OCI-M2 (cell line): ENCODE measurements at regions not wholly inside any gene's neighbourhood (a gene's known extent, or its start where the extent isn't known, plus 50 kb on each side); places are given as distances from the start of the nearest gene placed in this dataset.

Experiments
- DNase-seq: peaks from one replicate; lab custom pipeline; 2025; ENCODE audit not compliant: unreplicated experiment; lab: John Stamatoyannopoulos, UW

DNA sequence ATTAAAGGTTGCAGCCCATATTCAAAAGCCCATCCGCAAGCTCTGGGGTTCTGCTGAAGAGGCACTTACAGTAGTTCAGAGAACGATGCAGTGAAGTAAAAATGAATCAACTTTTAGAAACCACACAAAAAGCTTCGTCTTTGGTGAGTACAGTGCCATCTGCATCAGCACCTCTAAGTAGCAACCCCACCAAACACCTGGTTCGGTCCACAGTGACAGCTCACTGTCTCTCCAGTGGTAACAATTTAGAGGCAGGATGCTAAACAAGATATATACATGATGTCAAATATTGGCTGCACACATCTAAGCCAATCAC lies 275.4 kb upstream of the TCF4 start:
- DNase-seq: no peak

DNA sequence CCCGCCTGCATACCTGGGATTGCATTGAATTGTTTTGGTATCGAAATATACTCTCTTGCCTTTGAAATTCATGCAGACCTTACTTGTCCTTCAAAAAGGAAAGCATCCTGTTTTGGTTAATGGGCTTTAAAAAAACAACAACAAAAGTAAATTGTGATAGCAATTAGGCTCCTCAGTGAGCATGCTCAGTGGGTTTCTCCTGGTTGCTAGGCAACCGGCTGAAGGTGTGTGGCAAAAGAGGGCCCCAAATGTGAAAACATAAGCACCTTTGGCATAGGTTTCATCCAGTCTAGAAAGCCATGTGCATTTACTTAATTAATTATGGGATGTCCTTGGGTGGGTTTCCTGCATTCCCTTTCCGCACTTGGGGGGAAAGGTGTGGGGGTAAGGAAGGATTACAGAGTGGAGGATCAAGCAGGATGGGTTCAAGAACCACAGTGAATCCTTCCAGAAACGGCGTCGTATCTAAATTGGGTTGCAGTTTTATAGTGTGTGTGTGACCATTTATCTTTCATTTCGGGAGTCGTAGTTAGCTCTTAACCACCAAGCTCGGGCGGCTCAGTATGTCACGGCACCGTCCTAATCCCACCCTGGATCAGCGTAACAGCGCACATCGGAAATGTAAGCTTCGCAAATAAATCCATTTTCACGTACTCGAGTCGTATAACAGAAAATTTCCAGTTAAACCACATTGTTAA lies 274.9 kb upstream of the TCF4 start:
- no peak for DNase-seq

DNA sequence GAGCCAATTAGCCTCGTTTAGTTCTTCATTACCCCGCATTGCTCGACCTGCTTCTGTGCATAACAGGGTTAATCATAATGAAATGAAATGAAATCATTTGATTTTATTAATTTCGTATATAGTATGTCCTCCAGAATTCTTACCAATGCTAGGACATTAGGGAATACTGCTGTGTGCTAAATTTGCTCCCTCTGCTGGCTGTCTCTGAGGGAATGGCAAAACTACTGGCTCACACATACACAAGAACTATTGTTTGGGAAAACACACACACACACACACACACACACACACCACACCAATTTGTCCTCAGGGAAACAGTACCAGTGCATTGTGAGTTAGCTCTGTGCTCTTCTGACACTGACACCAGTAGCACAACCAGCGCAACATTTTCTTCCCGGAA lies 273.3 kb upstream of the TCF4 start:
- no peak for DNase-seq

DNA sequence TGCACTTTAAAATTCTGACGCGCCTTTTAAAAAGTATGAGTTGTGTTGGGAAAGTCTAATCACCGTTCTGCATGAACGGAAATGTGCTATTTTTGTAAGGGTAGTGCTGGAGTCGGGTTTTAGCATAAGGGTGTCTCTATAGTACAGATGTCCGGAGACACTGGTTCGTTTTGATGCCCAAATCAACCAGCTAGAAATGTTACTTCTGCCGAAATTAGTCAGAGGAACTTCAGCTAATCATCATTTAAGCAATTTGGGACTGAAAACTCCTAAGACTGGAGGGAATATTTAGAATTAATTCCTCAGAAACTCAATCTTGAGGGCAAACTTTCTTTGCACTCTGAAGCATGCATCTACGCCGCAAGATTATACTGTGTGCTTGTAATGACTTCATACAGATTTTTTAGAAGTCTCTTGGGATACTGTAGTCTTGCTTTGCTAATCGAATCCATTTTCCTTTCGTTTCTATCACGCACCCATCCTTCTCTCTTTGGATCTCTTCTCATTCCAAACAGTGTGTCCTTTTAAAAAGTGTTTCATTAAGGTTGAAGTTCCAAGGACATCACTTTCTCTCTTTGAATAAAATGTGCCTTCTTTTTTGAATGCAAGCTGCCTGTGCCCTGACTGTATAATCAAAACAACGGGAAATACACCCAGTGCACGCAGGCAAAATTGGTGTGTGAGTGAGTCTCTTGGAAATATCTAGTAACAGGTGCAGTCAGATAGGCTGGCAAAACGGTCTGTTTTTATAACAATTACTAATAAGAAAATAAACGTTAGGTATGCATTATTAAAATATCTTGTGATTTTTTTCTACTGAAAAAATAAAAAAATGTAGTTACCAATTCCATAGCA lies 270.9 kb upstream of the TCF4 start:
- DNase-seq: no peak

DNA sequence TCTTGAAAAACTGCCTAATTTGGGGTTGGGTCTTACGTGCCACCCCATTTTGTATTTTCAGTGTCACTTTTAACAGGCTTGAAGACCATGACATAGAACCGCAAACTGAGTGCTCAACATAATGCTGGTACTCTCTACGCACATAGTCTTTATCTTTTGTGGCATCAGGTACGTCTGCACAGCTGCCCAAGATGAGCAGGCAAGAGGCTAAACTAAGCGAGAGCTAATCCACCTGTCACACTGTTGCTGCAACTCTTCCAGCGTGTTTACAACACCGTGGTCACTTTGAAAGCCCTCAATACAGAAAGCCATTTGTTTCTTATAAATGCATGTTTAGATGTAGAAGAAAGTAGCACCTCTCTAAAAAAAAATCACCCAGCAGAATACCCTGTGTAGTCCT lies 270.0 kb upstream of the TCF4 start:
- DNase-seq: no peak

DNA sequence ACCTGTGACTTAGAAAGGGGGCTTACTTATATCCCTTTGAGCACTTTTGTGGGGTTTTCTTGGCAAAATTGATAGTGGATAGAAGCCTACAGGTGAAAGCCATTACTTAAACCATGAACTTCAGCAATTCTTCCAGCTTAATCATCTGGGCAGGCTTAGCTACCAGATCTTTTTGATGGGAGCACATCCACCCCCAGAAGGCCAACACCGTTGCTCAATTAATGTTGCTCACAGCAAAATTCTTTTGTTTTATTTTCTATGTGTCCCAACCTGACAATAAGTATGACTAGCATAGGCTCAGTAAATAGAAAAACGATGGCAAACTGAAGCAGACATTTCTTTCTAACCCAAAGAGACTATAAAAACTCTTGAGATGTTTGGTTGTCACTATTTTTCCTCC lies 269.4 kb upstream of the TCF4 start:
- DNase-seq: no peak

DNA sequence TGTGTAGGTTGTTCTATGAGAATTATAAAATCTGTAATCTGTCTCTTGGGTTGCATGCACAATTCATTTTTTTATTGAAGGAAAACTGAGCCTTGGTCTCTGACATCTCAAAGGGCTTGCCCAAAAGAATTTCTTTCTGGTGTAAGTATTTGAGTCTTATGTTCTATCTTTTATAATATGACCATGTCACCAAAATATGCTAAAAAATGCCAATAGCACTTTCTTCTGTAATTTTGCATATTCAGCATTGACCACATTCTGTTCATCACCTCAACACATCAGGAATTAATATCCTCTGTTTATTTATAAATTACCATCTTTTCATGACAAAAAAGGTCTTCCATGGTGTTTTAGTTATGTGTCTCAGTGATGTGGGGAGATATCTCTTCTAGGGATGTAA lies 268.7 kb upstream of the TCF4 start:
- no peak for DNase-seq

DNA sequence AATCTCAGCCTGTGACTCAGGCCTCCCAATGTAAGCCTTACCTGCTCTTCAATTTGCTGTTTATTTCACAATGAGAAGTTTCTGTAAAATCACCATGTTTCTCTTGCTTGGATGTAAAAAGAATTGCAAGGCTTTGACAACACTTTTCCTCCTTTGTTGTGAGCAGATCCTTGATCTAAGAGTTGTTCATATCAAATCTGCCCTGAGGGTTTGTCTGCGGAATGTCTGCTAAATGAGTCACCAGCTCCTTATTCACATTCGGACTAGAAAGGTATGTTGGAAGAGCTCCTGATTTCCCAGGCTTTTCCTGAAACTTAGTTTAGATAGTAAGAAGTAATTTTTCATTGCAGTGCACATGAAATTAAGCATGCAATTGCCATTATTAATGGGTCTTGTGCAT lies 268.2 kb upstream of the TCF4 start:
- DNase-seq: no peak

DNA sequence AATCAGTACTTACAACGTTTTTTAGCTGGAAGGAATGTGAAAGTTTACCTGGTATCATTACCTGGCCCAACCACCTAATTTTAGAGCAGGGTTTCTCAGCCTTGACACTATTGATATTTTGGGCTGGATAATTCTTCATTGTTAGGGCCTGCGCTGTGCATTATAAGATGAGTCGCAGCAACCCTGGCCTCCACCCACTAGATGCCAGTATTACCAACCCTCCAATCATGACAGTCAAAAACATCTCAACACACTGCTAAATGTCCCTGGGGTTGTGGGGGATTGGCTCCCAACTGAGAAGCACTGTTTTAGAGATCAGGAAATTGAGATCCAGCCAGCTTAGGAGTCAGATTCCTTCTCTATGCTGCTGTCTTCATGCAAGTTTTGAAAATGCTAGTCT lies 265.3 kb upstream of the TCF4 start:
- DNase-seq: no peak

DNA sequence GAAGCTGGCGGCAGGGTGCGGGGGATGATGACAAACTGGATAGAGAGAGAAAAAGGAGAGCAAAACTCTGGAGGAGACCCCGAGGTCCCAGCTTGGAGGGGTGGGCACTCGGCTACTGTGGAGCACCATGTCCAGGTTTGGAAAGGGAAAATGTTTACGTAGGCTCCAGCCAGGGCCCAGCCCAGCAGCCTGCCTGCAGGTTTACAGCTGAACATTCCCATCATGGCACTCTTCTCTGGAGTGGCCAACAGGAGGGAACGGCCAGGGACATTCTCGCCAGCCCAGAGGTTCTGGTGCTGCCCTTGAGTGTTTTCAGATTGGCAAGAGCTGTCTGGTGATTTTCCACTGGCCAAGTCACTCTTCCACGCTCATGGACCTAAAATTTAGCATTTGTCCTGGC lies 262.9 kb upstream of the TCF4 start:
- no peak for DNase-seq

DNA sequence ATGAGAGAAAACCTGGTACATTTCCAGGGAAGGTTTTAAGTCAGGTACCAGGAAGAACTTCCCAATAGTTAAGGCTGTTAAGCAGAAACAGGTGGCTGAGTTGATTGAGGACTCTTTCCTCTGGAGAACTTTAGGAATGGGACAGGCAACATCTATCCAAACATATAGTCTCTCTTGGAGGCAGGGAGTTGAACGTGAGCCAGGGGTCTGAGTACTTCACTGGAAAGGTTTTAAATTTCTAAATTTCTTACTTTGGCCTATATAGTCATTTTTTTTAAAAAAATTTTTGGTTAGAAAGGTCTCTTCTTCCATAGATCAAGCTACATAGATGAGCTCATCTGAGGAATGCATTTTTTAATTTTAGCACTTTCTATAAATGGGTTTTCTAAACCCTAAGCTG lies 261.4 kb upstream of the TCF4 start:
- DNase-seq: no peak

DNA sequence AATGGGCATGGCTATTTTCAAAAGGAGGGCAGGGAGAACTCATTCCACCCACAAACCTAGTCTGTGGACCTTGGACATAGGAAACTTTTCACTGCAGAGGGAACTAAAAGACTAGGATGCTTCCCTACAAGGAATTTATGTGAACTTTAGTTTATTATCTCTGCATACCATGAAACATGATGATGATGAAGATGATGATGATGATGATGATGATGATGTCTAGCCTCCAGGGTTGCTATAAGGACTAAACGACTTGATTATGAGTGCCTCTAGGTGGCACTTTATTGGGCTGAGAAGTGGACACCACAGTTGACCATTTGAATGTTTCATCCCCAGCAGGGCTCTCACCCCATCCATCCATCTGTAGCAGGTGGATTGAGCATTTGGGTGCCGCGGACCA lies 260.0 kb upstream of the TCF4 start:
- DNase-seq: no peak

DNA sequence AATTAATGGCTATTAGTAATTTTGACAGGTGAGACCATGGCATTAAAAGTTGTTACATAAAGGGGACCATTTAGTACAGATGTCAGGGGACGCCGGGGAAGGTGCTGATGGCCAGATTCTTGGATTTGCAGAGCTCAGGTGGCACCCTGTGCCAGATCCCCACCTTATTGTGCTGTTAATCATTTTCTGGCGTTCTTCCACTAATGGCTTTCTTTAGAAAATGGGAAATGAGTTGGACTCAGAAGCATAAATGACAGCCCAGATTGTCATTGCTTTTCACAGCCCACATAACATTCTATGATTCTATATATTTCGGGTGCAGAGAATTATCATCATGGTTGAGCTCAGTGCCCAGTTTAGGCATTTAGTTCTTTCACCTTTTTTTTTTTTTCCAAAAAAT lies 257.2 kb upstream of the TCF4 start:
- no peak for DNase-seq

DNA sequence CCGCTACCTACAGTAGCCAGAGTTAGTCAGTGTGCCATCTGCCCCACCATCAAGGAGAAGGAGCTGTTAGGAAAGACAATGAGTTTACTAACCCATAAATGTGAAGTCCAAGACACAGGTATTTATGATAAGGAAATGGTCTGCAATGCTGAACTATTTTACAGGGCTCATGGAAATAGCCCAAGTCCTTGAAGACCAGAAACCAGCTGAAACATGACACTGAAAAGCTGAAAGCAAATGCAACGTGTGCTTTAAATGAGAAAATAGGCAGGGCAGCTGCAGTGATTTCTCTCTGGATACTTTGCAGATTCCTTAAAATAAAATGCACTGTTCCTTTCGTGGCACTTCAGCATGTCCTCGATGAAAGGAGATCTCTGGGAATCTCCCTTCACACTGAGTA lies 256.4 kb upstream of the TCF4 start:
- no peak for DNase-seq

DNA sequence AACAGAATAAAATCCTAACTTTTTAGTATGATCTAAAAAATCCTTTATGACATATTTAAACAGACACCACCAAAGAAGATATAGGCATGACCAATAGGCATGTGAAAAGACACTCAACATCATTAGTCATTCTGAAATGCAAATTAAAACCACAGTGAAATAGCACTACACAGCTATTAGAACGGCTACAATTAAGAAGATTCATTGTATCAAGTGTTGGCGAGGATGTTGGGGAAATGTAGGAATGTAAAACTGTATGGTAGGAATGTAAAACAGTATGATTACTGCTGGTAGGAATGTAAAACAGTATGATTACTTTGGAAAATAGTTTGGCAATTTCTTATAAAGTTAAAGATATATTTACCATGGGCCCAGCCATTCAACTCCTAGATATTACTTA lies 253.3 kb upstream of the TCF4 start:
- DNase-seq: no peak

DNA sequence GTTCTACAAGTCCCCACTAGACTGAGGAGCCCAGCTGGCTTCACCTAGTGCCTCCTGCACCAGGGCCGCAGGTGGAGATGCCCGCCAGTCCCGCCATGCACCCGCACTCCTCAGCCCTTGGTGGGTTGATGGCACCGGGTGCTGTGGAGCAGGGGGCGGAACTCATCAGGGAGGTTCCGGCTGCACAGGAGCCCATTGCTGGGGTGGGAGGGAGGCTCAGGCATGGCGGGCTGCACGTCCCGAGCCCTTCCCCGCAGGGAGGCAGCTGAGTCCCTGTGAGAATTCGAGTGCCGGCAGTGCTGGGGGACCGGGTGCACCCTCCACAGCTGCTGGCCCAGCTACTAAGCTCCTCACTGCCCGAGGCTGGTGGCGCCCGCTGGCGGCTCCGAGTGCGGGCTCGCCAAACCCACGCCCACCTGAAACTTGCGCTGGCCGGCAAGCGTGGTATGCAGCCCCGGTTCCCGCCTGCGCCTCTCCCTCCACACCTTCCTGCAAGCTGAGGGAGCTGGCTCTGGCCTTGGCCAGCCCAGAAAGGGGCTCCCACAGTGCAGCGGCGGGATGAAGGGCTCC lies 252.7 kb upstream of the TCF4 start:
- DNase-seq: no peak

DNA sequence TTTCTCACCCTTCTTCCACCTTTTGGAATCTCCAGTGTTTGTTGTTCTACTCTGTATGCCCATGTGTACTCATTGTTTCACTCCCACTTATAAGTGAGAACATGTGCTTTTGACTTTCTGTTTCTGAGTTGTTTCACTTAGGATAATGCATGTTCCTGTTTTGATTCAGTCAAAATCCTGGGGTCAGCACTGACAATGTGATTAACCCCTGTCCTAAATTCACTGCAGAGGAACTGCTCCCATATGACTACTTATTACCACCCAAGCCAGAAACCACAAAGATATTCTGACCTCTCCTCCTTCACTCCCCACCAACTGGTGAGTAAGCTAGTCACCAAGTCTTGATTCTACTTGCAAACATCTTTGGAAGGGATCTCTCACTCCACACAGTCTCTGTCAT lies 251.4 kb upstream of the TCF4 start:
- DNase-seq: no peak

DNA sequence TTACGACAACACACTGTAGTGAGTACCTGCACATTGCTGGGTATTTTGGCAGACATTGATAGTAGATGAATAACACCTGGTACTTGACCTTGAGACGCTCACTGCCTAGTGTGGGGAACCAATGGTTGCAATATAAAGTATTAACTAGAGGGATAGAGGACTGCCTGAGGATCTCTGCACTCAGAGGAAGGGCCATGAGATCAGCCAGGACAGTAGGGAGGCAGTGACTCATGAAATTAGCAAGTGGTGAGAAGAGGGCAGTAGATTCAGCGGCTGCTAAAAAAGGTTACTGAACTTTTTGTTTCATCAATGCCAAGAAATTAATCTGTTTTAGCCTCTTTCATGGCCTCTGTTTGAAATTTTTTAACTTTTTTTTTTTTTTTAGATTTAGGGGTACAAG lies 250.8 kb upstream of the TCF4 start:
- DNase-seq: no peak

DNA sequence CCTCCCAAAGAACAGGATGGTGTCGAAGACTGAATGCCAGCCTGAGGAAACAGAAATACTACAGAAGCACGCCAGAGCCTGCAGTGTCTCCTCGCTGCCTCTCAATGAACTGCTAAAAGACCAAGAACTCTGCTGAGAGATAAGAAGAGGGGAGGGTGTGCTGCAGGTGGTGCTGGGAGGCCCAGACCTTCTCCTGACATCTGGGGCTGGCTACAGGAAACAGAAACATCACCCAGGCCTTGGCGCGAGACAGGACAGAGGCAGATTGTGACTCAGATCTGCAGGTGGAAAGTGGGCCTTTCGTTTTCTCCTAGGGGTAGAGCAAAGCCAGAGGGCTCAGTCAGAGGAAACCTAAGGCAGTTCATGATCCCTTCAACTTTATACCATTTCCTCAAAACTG lies 250.3 kb upstream of the TCF4 start:
- no peak for DNase-seq

DNA sequence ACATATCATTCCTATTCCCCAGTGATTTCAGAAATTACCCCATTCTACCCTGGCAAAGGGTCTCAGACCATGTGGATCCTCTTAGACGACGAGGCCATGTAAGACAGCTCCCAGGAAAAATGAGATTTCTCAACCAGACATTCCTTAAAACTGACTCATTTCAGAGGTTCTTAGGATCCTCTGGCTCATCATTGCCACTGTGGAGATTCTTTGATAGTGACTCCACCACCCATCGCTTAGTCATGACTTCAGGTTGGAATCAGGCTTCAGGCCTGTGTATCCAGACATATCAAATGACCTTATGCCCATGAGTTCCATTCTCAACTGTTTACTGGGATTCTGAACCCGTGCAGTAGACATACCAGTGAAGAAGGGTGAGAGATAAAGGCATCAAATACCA lies 245.6 kb upstream of the TCF4 start:
- no peak for DNase-seq

DNA sequence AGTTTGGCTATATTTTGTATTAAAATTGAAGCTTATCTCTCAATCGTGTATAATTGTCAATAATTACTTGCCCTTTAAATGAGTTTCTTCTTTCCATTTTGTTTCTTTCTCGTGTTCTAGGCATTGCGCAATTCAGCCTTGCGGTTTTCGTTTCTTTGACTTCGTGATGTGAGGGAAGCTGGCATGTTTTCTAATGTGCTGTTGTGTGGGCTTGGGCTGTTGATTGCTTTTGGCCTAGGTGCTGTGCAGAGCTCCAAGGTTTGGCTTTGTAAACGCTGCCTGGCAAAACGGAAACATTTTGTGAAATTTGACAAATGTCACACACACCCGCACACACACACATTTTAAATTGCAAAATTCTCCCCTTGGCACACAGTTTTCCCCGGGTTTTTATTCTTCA lies 242.6 kb upstream of the TCF4 start:
- no peak for DNase-seq

DNA sequence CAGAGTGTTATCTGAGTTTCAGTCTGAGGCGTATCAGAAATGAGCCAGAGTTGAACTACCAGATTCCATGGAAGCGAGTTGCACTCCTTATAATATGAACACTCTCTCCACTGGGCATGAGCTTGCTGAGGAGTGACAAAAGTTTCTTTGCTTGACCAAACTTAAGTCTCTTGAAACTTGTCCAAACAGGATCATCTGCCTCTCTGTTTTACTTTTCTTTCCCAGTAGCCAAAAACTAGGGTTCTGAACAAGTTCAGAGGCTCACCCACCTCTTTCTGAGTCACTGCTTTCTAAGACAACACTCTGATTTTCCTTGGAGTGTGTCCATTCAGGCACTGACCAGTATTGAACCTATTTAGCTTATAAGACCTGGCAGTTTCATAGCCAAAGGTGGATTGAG lies 233.2 kb upstream of the TCF4 start:
- DNase-seq: no peak

DNA sequence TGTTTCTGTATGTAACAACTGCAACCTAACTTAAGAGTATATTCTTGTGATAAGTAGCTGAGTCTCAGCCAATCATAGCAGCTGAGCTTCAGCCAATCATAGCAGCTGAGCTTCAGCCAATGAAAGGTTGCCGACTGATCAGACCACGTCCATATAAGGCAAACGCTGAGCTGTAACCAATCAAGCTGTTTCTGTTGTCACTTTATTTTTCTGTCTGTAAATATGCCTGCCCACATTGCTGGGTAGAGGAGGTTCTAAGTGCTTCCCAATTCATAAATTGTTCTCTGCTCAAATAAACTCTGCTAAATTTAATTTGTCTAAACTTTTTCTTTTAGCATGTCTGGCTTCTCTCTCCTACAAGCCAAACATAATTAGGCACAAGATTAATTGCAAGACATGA lies 231.5 kb upstream of the TCF4 start:
- no peak for DNase-seq
